ENCODE measurements at regions not wholly inside any gene's neighbourhood (a gene's known extent, or its start where the extent isn't known, plus 50 kb on each side); places are given as distances from the start of the nearest gene placed in this dataset.

GRCh38 chr4:128565565-128566186, 243.8 kb upstream of the JADE1 start:
- TF ChIP-seq ZNF175 (tag by site-specific recombination; IDR thresholded peaks at IDR 0.05) (no peak), ZBTB7A (tag by site-specific recombination; IDR thresholded peaks at IDR 0.05; ENCODE audit: low read depth) (no peak), ZNF121 (tag by site-specific recombination; IDR thresholded peaks at IDR 0.05) (no peak), CTCF (tag by site-specific recombination; IDR thresholded peaks at IDR 0.05) (peak; percentile 24; the same call in 1 of the 2 replicates), ZNF670 (tag by site-specific recombination; IDR thresholded peaks at IDR 0.05; ENCODE audit: low read depth) (no peak)

All from HEK293 (cell line).